BLaER1 treated with 17β-estradiol and CSF1 and Interleukin-3, amounts not matched to agents 10 nM and 100 nM (cell line): ENCODE measurements at regions not wholly inside any gene's neighbourhood (a gene's known extent, or its start where the extent isn't known, plus 50 kb on each side); places are given as distances from the start of the nearest gene placed in this dataset.
"Not testable (repeated sequence)": the region's sequence is repeated elsewhere in the genome, so short reads cannot be mapped to it uniquely, and the experiment has no call there.

Experiments used
- H3K27ac ChIP-seq, 11 experiments: shearing (Covaris generic); formaldehyde crosslinking; 2 replicates each; pipeline ENCODE4 v1.8.1; 2022
- H3K27me3 ChIP-seq, 11 experiments: shearing (Covaris generic); formaldehyde crosslinking; 2 replicates each; pipeline ENCODE4 v1.8.1; 2022
- H3K36me3 ChIP-seq, 11 experiments: shearing (Covaris generic); formaldehyde crosslinking; 2 replicates each; pipeline ENCODE4 v1.8.1; 2022
- H3K4me1 ChIP-seq, 10 experiments: shearing (Covaris generic); formaldehyde crosslinking; 2 replicates each; pipeline ENCODE4 v1.8.1; 2022
- H3K4me2 ChIP-seq, 11 experiments: shearing (Covaris generic); formaldehyde crosslinking; 2 replicates each; pipeline ENCODE4 v1.8.1; 2022
- H3K4me3 ChIP-seq, 10 experiments: shearing (Covaris generic); formaldehyde crosslinking; 2 replicates each; pipeline ENCODE4 v1.8.1; 2022
- H3K9ac ChIP-seq, 11 experiments: shearing (Covaris generic); formaldehyde crosslinking; 2 replicates each; pipeline ENCODE4 v1.8.1; 2022
- H3K9me3 ChIP-seq, 11 experiments: shearing (Covaris generic); formaldehyde crosslinking; replicated peaks in 1 of 11; 2 replicates each; pipeline ENCODE4 v1.8.1; 2022
- H4K20me1 ChIP-seq, 11 experiments: shearing (Covaris generic); formaldehyde crosslinking; 2 replicates each; pipeline ENCODE4 v1.8.1; 2022
- Cebpa-rat ChIP-seq, 11 experiments: shearing (Covaris generic); IDR thresholded peaks; 2 replicates each; pipeline ENCODE4 v1.8.1; 2022

- no peak for TF ChIP-seq Cebpa-rat (IDR thresholded peaks at IDR 0.05)
- H3K27ac ChIP-seq: no peak overlapping the region
Measured at GRCh38 chr1:65020774-65021173, 54.4 kb upstream of the JAK1 start.

DNA sequence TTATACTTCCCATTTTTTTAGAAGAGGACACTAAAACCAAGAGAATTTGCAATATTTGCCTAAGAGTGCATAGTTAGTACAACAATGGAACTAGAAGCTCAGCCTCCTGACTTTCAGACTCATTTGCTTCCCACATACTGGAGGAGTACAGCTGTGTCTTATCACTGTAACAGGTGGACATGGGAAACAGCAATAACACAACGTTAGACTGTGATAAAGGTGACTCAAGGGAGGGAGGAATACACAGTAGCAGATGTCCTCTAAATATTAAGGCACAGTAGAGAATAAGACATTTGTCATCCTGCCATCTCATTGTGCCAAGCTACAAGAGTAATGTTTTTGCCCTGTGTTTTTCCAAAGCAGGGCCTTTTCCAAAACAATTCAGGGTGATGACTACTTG lies 55.4 kb upstream of the JAK1 start:
- no peak for TF ChIP-seq Cebpa-rat (IDR thresholded peaks at IDR 0.05)
- Histone ChIP-seq H3K27ac (no peak overlapping the region), H3K4me1 (no peaks in the 10 kb centered on the region), H4K20me1 (peaks cover 0 to 66% (median 0%) of the 10 kb centered on the region in 11 experiments; a peak in 2 of 22 replicates), H3K36me3 (peaks cover 0 to 3% (median 0%) of the 10 kb centered on the region in 11 experiments; a peak in 2 of 22 replicates), H3K9me3 (peaks cover 0 to 9% (median 4%) of the 10 kb centered on the region in 11 experiments; a peak in 1 of 22 replicates), H3K27me3 (no peaks in the 10 kb centered on the region), H3K4me3 (no peak overlapping the region), H3K4me2 (no peak overlapping the region), H3K9ac (no peak overlapping the region)

More at GRCh38 chr1:65020774-65021173, 54.4 kb upstream of the JAK1 start:
- Histone ChIP-seq H3K9me3 (peaks cover 0 to 9% (median 4%) of the 10 kb centered on the region in 11 experiments; a peak in 1 of 22 replicates), H4K20me1 (peaks cover 0 to 64% (median 0%) of the 10 kb centered on the region in 11 experiments; a peak in 2 of 22 replicates), H3K36me3 (peaks cover 0 to 3% (median 0%) of the 10 kb centered on the region in 11 experiments; a peak in 2 of 22 replicates), H3K4me3 (no peak overlapping the region), H3K4me2 (no peak overlapping the region), H3K27me3 (no peaks in the 10 kb centered on the region), H3K9ac (no peak overlapping the region), H3K4me1 (no peaks in the 10 kb centered on the region)

DNA sequence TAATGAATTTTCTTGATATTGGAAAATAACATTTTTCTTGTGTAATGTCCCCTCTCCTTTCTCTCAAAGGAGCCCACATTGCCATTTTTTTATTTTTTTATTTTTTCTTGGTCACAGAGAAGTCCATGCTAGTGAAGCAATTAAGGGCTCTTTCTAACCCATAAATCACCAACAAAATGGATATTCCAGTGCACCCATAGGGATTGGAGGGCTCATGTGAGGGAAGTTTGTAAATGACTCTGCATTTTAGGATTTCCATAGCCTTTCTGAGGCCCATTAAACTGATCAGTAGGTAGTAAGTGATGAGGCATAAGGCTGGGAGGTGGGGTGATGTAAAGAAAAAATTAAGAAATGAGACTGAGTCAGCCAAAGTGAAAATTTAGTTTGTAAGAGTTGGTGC lies 55.9 kb upstream of the JAK1 start:
- Histone ChIP-seq H3K4me3 (no peak overlapping the region), H3K4me2 (no peak overlapping the region), H3K4me1 (no peaks in the 10 kb centered on the region), H3K27me3 (no peaks in the 10 kb centered on the region), H4K20me1 (peaks cover 0 to 71% (median 0%) of the 10 kb centered on the region in 11 experiments; a peak in 2 of 22 replicates), H3K36me3 (peaks cover 0 to 3% (median 0%) of the 10 kb centered on the region in 11 experiments; a peak in 2 of 22 replicates), H3K9ac (no peak overlapping the region), H3K27ac (no peak overlapping the region), H3K9me3 (peaks cover 0 to 9% (median 4%) of the 10 kb centered on the region in 11 experiments; a peak in 1 of 22 replicates)
- no peak for TF ChIP-seq Cebpa-rat (IDR thresholded peaks at IDR 0.05)

- Histone ChIP-seq H3K4me3 (no peak overlapping the region), H3K27me3 (no peaks in the 10 kb centered on the region), H3K9me3 (peaks cover 4 to 17% (median 9%) of the 10 kb centered on the region in 11 experiments; a peak in 11 of 22 replicates), H3K9ac (no peak overlapping the region), H3K4me1 (no peaks in the 10 kb centered on the region), H4K20me1 (peaks cover 0 to 69% (median 0%) of the 10 kb centered on the region in 11 experiments; a peak in 2 of 22 replicates), H3K27ac (no peak overlapping the region), H3K4me2 (no peak overlapping the region), H3K36me3 (peaks cover 0 to 4% (median 0%) of the 10 kb centered on the region in 11 experiments; a peak in 5 of 22 replicates)
- TF ChIP-seq Cebpa-rat (IDR thresholded peaks at IDR 0.05): no peak
Measured at GRCh38 chr1:65025794-65026193, 59.4 kb upstream of the JAK1 start.

DNA sequence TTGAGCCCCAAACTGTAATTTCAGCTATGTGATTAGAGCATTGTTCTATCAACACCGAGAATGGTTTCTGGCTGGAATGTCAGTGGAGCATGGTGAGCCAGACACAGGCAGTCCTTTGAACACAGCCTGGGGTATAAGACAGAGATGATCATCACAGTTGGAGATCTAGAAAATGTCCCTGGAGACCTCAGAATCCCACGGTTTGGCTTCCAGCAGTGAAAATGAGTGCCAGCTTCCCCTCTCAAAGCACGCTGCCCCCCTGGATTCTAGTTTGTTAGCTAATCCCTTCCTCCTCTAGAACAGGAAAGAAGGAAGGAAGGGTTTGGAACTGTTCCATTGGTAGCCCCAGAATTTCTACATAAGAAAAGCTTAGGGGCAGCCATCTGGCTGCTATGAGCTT lies 59.9 kb upstream of the JAK1 start:
- H3K9ac ChIP-seq: no peak overlapping the region
- H3K4me1 ChIP-seq: no peaks in the 10 kb centered on the region
- H3K9me3 ChIP-seq: peaks cover 4 to 17% (median 9%) of the 10 kb centered on the region in 11 experiments; a peak in 11 of 22 replicates
- no peak for TF ChIP-seq Cebpa-rat (IDR thresholded peaks at IDR 0.05)
- no peak overlapping the region for H3K4me2 ChIP-seq
- no peak overlapping the region for H3K4me3 ChIP-seq
- H3K36me3 ChIP-seq: peaks cover 0 to 4% (median 0%) of the 10 kb centered on the region in 11 experiments; a peak in 4 of 22 replicates
- no peaks in the 10 kb centered on the region for H3K27me3 ChIP-seq
- H3K27ac ChIP-seq: no peak overlapping the region
- peaks cover 0 to 64% (median 0%) of the 10 kb centered on the region in 11 experiments; a peak in 2 of 22 replicates for H4K20me1 ChIP-seq

DNA sequence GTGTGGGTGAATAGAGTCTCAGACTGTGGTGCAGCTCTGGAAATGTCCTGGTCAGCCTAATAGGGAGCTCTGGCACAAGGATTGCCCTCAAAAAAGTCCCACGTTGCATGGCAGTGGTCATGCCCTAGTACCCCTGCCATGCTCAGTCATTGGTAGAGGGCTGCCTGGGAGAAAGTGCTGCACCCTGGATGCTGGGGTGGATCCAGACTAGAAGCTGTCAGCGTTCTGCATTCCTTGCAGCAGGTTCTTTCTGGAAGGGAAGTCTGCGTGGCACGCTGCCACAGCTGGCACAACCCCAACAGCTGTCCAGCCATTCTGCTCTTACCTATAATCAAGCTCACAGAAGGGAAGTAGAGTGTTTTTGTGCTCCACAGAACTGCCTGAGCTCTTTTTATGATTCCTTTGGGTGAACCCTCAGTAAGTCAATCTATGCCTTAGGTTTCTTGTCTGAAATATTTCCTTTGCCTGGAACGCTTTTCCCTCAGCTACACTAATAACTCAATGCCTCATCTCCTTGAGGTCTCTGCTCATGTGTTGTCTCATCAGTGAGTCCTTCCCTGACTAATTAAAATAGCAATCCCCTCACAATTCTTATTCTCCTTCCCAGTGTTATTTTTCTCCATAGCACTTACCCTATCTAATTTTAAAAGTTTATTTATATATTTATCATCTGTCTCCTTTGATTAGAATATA lies 61.5 kb upstream of the JAK1 start:
- Histone ChIP-seq H4K20me1 (peaks cover 0 to 54% (median 0%) of the 10 kb centered on the region in 11 experiments; a peak in 2 of 22 replicates), H3K36me3 (peaks cover 0 to 4% (median 0%) of the 10 kb centered on the region in 11 experiments; a peak in 4 of 22 replicates), H3K27ac (no peak overlapping the region), H3K4me1 (peaks cover 0 to 3% (median 1%) of the 10 kb centered on the region in 10 experiments; a peak in 11 of 20 replicates), H3K9me3 (peaks cover 4 to 17% (median 9%) of the 10 kb centered on the region in 11 experiments; a peak in 11 of 22 replicates), H3K4me3 (no peak overlapping the region), H3K27me3 (no peaks in the 10 kb centered on the region), H3K4me2 (no peak overlapping the region), H3K9ac (no peak overlapping the region)
- no peak for TF ChIP-seq Cebpa-rat (IDR thresholded peaks at IDR 0.05)

GRCh38 chr1:65029434-65029833 lies 63.1 kb upstream of the JAK1 start:
- H4K20me1 ChIP-seq: peaks cover 0 to 55% (median 0%) of the 10 kb centered on the region in 11 experiments; a peak in 2 of 22 replicates
- H3K27ac ChIP-seq, H3K36me3 ChIP-seq, H3K4me2 ChIP-seq, H3K9ac ChIP-seq, H3K27me3 ChIP-seq, H3K4me1 ChIP-seq, H3K4me3 ChIP-seq: not testable (repeated sequence)
- H3K9me3 ChIP-seq: peaks cover 4 to 16% (median 9%) of the 10 kb centered on the region in 11 experiments; a peak in 11 of 22 replicates

GRCh38 chr1:65034879-65035278 lies 68.5 kb upstream of the JAK1 start:
- Histone ChIP-seq H4K20me1 (peaks cover 0 to 43% (median 0%) of the 10 kb centered on the region in 11 experiments; a peak in 2 of 22 replicates), H3K4me1 (peaks cover 0 to 20% (median 6%) of the 10 kb centered on the region in 10 experiments; a peak in 13 of 20 replicates)
- not testable (repeated sequence) for H3K4me3 ChIP-seq, H3K9me3 ChIP-seq, H3K9ac ChIP-seq, H3K27ac ChIP-seq, H3K36me3 ChIP-seq, H3K27me3 ChIP-seq, H3K4me2 ChIP-seq

- no peak overlapping the region for H3K9ac ChIP-seq
- H3K36me3 ChIP-seq: peaks cover 0 to 8% (median 0%) of the 10 kb centered on the region in 11 experiments; a peak in 2 of 22 replicates
- H3K9me3 ChIP-seq: no peaks in the 10 kb centered on the region
- H3K4me1 ChIP-seq: peaks cover 9 to 31% (median 17%) of the 10 kb centered on the region in 10 experiments
- no peak overlapping the region for H3K4me2 ChIP-seq
- no peak overlapping the region for H3K4me3 ChIP-seq
- no peak for TF ChIP-seq Cebpa-rat (IDR thresholded peaks at IDR 0.05)
- no peaks in the 10 kb centered on the region for H3K27me3 ChIP-seq
- H3K27ac ChIP-seq: no peak overlapping the region
- H4K20me1 ChIP-seq: peaks cover 0 to 52% (median 0%) of the 10 kb centered on the region in 11 experiments; a peak in 2 of 22 replicates
Measured at GRCh38 chr1:65036570-65037051, 70.3 kb upstream of the JAK1 start.
